IPS DF 6.9 (cell line): ENCODE measurements at regions not wholly inside any gene's neighbourhood (a gene's known extent, or its start where the extent isn't known, plus 50 kb on each side); places are given as distances from the start of the nearest gene placed in this dataset.

ENCODE experiments used
- DNase-seq: peaks from one replicate; pipeline ENCODE4 v3.0.0-alpha.2; 2013; ENCODE audit warnings: low read depth, low spot score
- H3K27ac ChIP-seq: one replicate; pipeline ENCODE4 v1.5.1; 2013; ENCODE audit warnings: low read length, control low read depth
- H3K27me3 ChIP-seq: 2 replicates; pipeline ENCODE4 v1.6.1; 2013; ENCODE audit warnings: mild to moderate bottlenecking, low read length; ENCODE audit not compliant: control insufficient read depth, insufficient read depth
- H3K36me3 ChIP-seq: 2 replicates; pipeline ENCODE4 v1.6.1; 2013; ENCODE audit warnings: low read length; ENCODE audit not compliant: control insufficient read depth, insufficient read depth
- H3K4me1 ChIP-seq: 2 replicates; pipeline ENCODE4 v1.6.1; 2013; ENCODE audit warnings: low read length; ENCODE audit not compliant: control insufficient read depth, insufficient read depth
- H3K4me3 ChIP-seq: 2 replicates; pipeline ENCODE4 v1.5.1; 2013; ENCODE audit warnings: mild to moderate bottlenecking, low read length
- H3K9me3 ChIP-seq: 2 replicates; pipeline ENCODE4 v1.6.1; 2013; ENCODE audit warnings: low read length, inconsistent platforms; ENCODE audit not compliant: control insufficient read depth, insufficient read depth
- WGBS: extraction: QIAGEN DNeasy Blood & Tissue Kit; methylation state at CpG from one replicate; pipeline ENCODE4 v1.1.7; 2013; ENCODE audit warnings: mixed read lengths, missing lambda C conversion rate; ENCODE audit not compliant: insufficient read length, insufficient coverage; 5-methylcytosine and 5-hydroxymethylcytosine counted together

DNA sequence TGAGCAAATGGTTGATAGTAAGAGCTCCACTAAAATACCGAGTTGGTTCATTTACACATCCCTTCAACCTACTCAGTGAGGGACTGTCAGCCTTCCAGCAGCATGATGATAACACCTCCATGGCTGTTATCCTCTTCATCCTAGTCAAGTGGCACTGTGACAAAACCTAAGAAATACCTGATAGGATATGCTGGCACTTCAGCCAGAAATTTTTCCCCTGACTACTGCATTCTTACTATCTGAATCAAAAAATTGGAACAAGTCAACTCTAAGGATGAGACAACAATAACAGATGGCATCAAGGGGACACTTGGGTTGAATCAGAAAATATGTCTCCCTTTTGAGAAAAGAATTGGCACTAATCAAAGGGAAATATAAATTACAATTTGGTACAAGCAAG, 193.9 kb downstream of the KCTD12 start:
- Histone ChIP-seq H3K27me3 (no peaks in the 10 kb centered on the region), H3K9me3 (no peaks in the 10 kb centered on the region), H3K36me3 (no peaks in the 10 kb centered on the region), H3K4me1 (no peaks in the 10 kb centered on the region), H3K27ac (no peak overlapping the region), H3K4me3 (no peak overlapping the region)
- whole genome bisulfite sequencing, result no CpG with 5 or more reads among the region's 1 CpG
- no peak for DNase-seq

DNA sequence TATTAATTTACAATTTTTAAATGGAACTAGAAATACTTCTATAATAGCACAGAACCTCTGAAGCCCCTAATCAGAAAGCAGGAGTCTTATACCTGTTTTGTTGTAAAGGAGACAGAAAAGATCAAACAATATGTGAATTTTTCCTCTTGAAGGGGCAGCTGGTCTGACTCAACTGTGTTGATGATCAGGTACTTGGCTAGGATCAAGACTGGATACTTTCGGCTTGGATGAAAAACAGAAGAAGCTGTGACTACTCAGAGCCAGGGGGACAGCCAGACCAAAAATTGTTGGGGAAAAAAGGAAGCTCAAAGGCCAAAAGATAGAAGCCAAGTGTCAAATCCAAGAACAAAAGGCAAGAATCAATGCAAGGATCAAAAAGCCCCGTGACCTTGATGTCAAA, 195.6 kb downstream of the KCTD12 start:
- H3K36me3 ChIP-seq, result no peaks in the 10 kb centered on the region
- no peaks in the 10 kb centered on the region for H3K27me3 ChIP-seq
- no peak overlapping the region for H3K27ac ChIP-seq
- no peaks in the 10 kb centered on the region for H3K4me1 ChIP-seq
- no peak for DNase-seq
- H3K9me3 ChIP-seq, result no peaks in the 10 kb centered on the region
- no CpG with 5 or more reads among the region's 2 CpGs for WGBS
- no peak overlapping the region for H3K4me3 ChIP-seq

- H3K9me3 ChIP-seq, result no peaks in the 10 kb centered on the region
- no peak for DNase-seq
- H3K4me1 ChIP-seq, result no peaks in the 10 kb centered on the region
- WGBS, result no CpG with 5 or more reads among the region's 4 CpGs
- no peak overlapping the region for H3K4me3 ChIP-seq
- no peak overlapping the region for H3K27ac ChIP-seq
- no peaks in the 10 kb centered on the region for H3K27me3 ChIP-seq
- no peaks in the 10 kb centered on the region for H3K36me3 ChIP-seq
Observed at GRCh38 chr13:76687467-76687866, 198.7 kb downstream of the KCTD12 start.

GRCh38 chr13:76685938-76686337, 200.3 kb downstream of the KCTD12 start:
- Histone ChIP-seq H3K27me3 (no peaks in the 10 kb centered on the region), H3K36me3 (no peaks in the 10 kb centered on the region), H3K4me3 (no peak overlapping the region), H3K9me3 (no peaks in the 10 kb centered on the region), H3K27ac (no peak overlapping the region), H3K4me1 (no peaks in the 10 kb centered on the region; the same call in 1 of the 2 replicates)
- no CpG with 5 or more reads among the region's 5 CpGs for WGBS
- DNase-seq, result no peak

- no peak overlapping the region for H3K4me3 ChIP-seq
- WGBS, result no CpG with 5 or more reads among the region's 1 CpG
- no peaks in the 10 kb centered on the region; the same call in 1 of the 2 replicates for H3K4me1 ChIP-seq
- H3K36me3 ChIP-seq, result no peaks in the 10 kb centered on the region
- DNase-seq, result no peak
- no peaks in the 10 kb centered on the region for H3K9me3 ChIP-seq
- H3K27me3 ChIP-seq, result no peaks in the 10 kb centered on the region
- H3K27ac ChIP-seq, result no peak overlapping the region
Observed at GRCh38 chr13:76684336-76684735, 201.9 kb downstream of the KCTD12 start.

DNA sequence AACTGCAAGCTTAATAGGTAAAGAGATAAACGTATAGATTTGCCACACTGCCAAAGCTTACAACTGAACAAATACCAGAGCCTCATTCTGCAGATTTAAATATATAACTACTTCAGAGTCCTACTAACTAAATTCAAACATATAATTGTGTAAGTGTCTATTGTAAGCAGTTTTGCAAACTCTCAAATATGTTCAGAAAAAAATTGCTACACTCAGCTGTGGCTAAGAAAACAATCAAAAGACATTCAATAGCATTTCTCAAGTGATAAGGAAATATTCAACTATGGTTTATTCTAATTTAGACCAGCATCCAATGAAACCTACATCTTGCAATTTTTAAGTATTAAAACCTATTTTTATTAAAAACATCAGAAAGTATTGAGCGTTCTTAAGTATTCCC, 202.4 kb downstream of the KCTD12 start:
- H3K4me3 ChIP-seq, result no peak overlapping the region
- no peaks in the 10 kb centered on the region for H3K9me3 ChIP-seq
- H3K27me3 ChIP-seq, result no peaks in the 10 kb centered on the region
- H3K27ac ChIP-seq, result no peak overlapping the region
- no CpG with 5 or more reads among the region's 2 CpGs for WGBS
- no peaks in the 10 kb centered on the region for H3K36me3 ChIP-seq
- H3K4me1 ChIP-seq, result no peaks in the 10 kb centered on the region; the same call in 1 of the 2 replicates
- DNase-seq, result no peak

DNA sequence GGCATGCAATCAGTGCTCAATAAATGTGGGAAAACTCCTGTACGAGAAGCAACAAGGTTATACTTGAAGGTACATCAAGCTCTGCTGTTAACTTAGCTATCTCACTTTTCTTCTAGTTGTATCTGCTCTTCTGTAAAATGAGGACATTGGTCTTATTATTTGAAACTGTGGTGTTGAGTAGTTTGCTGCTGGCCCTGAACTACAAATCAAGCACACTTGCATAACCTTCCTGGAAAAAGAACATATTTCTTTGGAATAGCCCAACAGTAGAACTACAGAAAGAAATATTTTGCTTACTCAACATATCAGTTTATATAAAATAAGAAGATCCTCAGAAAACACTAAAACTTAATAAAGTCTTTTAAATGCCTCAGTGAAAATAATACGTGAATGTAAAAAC, 203.0 kb downstream of the KCTD12 start:
- no CpG with 5 or more reads among the region's 2 CpGs for WGBS
- Histone ChIP-seq H3K4me3 (no peak overlapping the region), H3K27ac (no peak overlapping the region), H3K9me3 (no peaks in the 10 kb centered on the region), H3K36me3 (no peaks in the 10 kb centered on the region), H3K27me3 (no peaks in the 10 kb centered on the region), H3K4me1 (no peaks in the 10 kb centered on the region; the same call in 1 of the 2 replicates)
- DNase-seq, result no peak

- Histone ChIP-seq H3K4me3 (no peak overlapping the region), H3K27ac (no peak overlapping the region), H3K4me1 (no peaks in the 10 kb centered on the region; the same call in 1 of the 2 replicates), H3K36me3 (no peaks in the 10 kb centered on the region), H3K9me3 (no peaks in the 10 kb centered on the region), H3K27me3 (no peaks in the 10 kb centered on the region)
- no CpG with 5 or more reads among the region's 2 CpGs for WGBS
- no peak for DNase-seq
Observed at GRCh38 chr13:76680112-76680511, 206.1 kb downstream of the KCTD12 start.

DNA sequence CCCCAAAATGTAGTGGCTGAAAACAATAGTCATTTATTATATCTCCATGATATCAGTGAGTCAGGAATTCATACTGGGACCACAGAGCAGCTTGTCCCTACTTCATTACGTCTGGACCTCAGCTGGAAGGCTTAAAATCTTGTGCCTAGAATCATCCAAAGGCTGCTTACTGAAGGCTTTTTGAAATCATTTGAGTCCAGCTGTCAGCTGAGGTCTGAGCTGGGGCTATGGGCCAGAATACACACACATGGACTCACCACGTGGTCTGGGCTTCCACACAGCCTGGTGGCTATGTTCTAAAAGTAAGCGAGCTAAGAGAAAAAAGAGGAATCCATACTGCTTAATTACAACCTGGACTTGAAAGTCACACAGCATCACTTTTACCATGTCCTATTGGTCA, 209.2 kb downstream of the KCTD12 start:
- WGBS, result no CpG with 5 or more reads among the region's 3 CpGs
- no peaks in the 10 kb centered on the region for H3K27me3 ChIP-seq
- no peak overlapping the region for H3K4me3 ChIP-seq
- no peaks in the 10 kb centered on the region; the same call in 1 of the 2 replicates for H3K4me1 ChIP-seq
- no peaks in the 10 kb centered on the region for H3K9me3 ChIP-seq
- H3K27ac ChIP-seq, result no peak overlapping the region
- DNase-seq, result no peak
- no peaks in the 10 kb centered on the region for H3K36me3 ChIP-seq

- no peak overlapping the region for H3K4me3 ChIP-seq
- no peaks in the 10 kb centered on the region for H3K27me3 ChIP-seq
- no peaks in the 10 kb centered on the region for H3K36me3 ChIP-seq
- no CpG with 5 or more reads among the region's 2 CpGs for WGBS
- no peaks in the 10 kb centered on the region for H3K4me1 ChIP-seq
- no peak overlapping the region for H3K27ac ChIP-seq
- H3K9me3 ChIP-seq, result no peaks in the 10 kb centered on the region
- DNase-seq, result no peak
Observed at GRCh38 chr13:76672420-76672819, 213.8 kb downstream of the KCTD12 start.

DNA sequence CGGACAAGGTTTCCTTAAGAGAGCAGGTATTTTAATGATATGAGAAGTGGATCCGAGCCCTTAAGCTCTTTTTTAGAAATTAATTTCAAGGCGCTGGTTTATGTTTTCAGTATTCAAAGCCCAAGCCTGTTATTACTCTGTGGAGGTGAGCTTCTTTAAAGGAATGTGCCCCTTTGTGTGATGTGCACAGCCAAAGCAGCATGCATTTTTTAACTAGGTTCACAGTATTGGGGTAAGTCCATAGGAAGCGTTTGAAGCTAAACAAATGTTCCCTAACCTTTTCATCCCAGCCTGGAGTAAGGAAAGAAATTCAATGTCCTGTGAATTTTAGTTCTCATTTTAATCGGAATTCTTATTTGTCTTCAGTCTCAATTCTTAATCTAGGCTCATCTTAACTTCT, 217.5 kb downstream of the KCTD12 start:
- H3K4me1 ChIP-seq, result no peaks in the 10 kb centered on the region
- no CpG with 5 or more reads among the region's 5 CpGs for WGBS
- DNase-seq, result no peak
- H3K36me3 ChIP-seq, result no peaks in the 10 kb centered on the region
- H3K27me3 ChIP-seq, result no peaks in the 10 kb centered on the region
- no peak overlapping the region for H3K27ac ChIP-seq
- no peaks in the 10 kb centered on the region for H3K9me3 ChIP-seq
- H3K4me3 ChIP-seq, result no peak overlapping the region
